ENCODE measurements at regions not wholly inside any gene's neighbourhood (a gene's known extent, or its start where the extent isn't known, plus 50 kb on each side); places are given as distances from the start of the nearest gene placed in this dataset.

- TF ChIP-seq CTCF (IDR thresholded peaks at IDR 0.05; ENCODE audit: low read depth, low read length): no peak
- Histone ChIP-seq H3K36me3 (no peaks in the 10 kb centered on the region), H3K27me3 (no peaks in the 10 kb centered on the region), H3K4me3 (ENCODE audit: low read depth, low read length) (no peak overlapping the region), H3K4me1 (no peaks in the 10 kb centered on the region), H3K9me3 (no peaks in the 10 kb centered on the region)
- no peak for DNase-seq
Measured at GRCh38 chr3:96192966-96193550, 621.3 kb upstream of the EPHA6 start.

- no peak overlapping the region for H3K4me3 ChIP-seq (ENCODE audit: low read depth, low read length)
- no peak for TF ChIP-seq CTCF (IDR thresholded peaks at IDR 0.05; ENCODE audit: low read depth, low read length)
- no peaks in the 10 kb centered on the region for H3K36me3 ChIP-seq
- H3K9me3 ChIP-seq: no peaks in the 10 kb centered on the region
- no peaks in the 10 kb centered on the region for H3K4me1 ChIP-seq
- H3K27me3 ChIP-seq: no peaks in the 10 kb centered on the region
- no peak for DNase-seq
Measured at GRCh38 chr3:96200897-96201296, 613.5 kb upstream of the EPHA6 start.

GRCh38 chr3:96201463-96201862 lies 612.9 kb upstream of the EPHA6 start:
- H3K27me3 ChIP-seq: no peaks in the 10 kb centered on the region
- H3K4me3 ChIP-seq (ENCODE audit: low read depth, low read length): no peak overlapping the region
- DNase-seq: no peak
- H3K4me1 ChIP-seq: no peaks in the 10 kb centered on the region
- no peak for TF ChIP-seq CTCF (IDR thresholded peaks at IDR 0.05; ENCODE audit: low read depth, low read length)
- H3K9me3 ChIP-seq: no peaks in the 10 kb centered on the region
- H3K36me3 ChIP-seq: no peaks in the 10 kb centered on the region

- Histone ChIP-seq H3K4me3 (ENCODE audit: low read depth, low read length) (no peak overlapping the region), H3K36me3 (no peaks in the 10 kb centered on the region), H3K4me1 (no peaks in the 10 kb centered on the region), H3K27me3 (no peaks in the 10 kb centered on the region), H3K9me3 (no peaks in the 10 kb centered on the region)
- no peak for TF ChIP-seq CTCF (IDR thresholded peaks at IDR 0.05; ENCODE audit: low read depth, low read length)
- DNase-seq: no peak
Measured at GRCh38 chr3:96202181-96202580, 612.2 kb upstream of the EPHA6 start.

GRCh38 chr3:96209699-96210098 lies 604.7 kb upstream of the EPHA6 start:
- no peak for TF ChIP-seq CTCF (IDR thresholded peaks at IDR 0.05; ENCODE audit: low read depth, low read length)
- Histone ChIP-seq H3K4me3 (ENCODE audit: low read depth, low read length) (no peak overlapping the region), H3K9me3 (no peaks in the 10 kb centered on the region), H3K27me3 (no peaks in the 10 kb centered on the region), H3K4me1 (no peaks in the 10 kb centered on the region), H3K36me3 (no peaks in the 10 kb centered on the region)
- DNase-seq: no peak

- no peak for DNase-seq
- H3K4me3 ChIP-seq (ENCODE audit: low read depth, low read length): no peak overlapping the region
- H3K36me3 ChIP-seq: no peaks in the 10 kb centered on the region
- peak; percentile 24; the same call in 1 of the 2 replicates for TF ChIP-seq CTCF (IDR thresholded peaks at IDR 0.05; ENCODE audit: low read depth, low read length)
- no peaks in the 10 kb centered on the region for H3K9me3 ChIP-seq
- no peaks in the 10 kb centered on the region for H3K27me3 ChIP-seq
- H3K4me1 ChIP-seq: no peaks in the 10 kb centered on the region
Measured at GRCh38 chr3:96213393-96213792, 601.0 kb upstream of the EPHA6 start.

Data from BE2C (cell line).